ENCODE measurements at regions not wholly inside any gene's neighbourhood (a gene's known extent, or its start where the extent isn't known, plus 50 kb on each side); places are given as distances from the start of the nearest gene placed in this dataset.

- WGBS, 2 experiments (ENCODE audit: extremely low coverage in 2 of 2, insufficient read length in 1 of 2) = 80% methylated on average over 4 of the region's 9 CpGs; no CpG with 5 or more reads in 1 of the 2 experiments
- no peak overlapping the region for H3K27ac ChIP-seq (ENCODE audit: insufficient read depth, low read length)
- H3K79me1 ChIP-seq (ENCODE audit: low read depth in 1 of 2, low read length in 2 of 2) = no peaks in the 10 kb centered on the region
- H2AK9ac ChIP-seq (replicated peaks; ENCODE audit: low read depth, low read length, poor library complexity) = no peak overlapping the region
- no peaks in the 10 kb centered on the region for H3K9me3 ChIP-seq (ENCODE audit: control insufficient read depth, insufficient read depth, low read length)
- H3K9me1 ChIP-seq (ENCODE audit: insufficient read depth, low read length) = no peaks in the 10 kb centered on the region
- no peak overlapping the region for H3K4ac ChIP-seq (ENCODE audit: low read depth, low read length)
- H3K56ac ChIP-seq (ENCODE audit: extremely low read depth, insufficient read depth, low read length) = no peak overlapping the region
- H3K4me2 ChIP-seq (ENCODE audit: low read depth, low read length) = no peak overlapping the region
- H3K14ac ChIP-seq (replicated peaks; ENCODE audit: low read depth, low read length) = no peak overlapping the region
- H3K27me3 ChIP-seq (ENCODE audit: control insufficient read depth, insufficient read depth, low read length) = no peaks in the 10 kb centered on the region
- ChIA-PET CTCF (no interaction called here), POLR2A (ENCODE audit: unreplicated experiment) (no interaction called here)
- no peak overlapping the region for H4K91ac ChIP-seq (ENCODE audit: insufficient read depth, low read depth, low read length)
- no peak for DNase-seq
- dilution Hi-C loops (cut with HindIII; ENCODE audit: low sequenced_read_pairs, unreplicated experiment) (no loop called here), in situ Hi-C loops (cut with MboI; ENCODE audit: low sequenced_read_pairs) (no loop called here), intact Hi-C loops (cut with micrococcal nuclease) (no loop called here)
- H3K36me3 ChIP-seq (ENCODE audit: control insufficient read depth, insufficient read depth, low read length) = no peaks in the 10 kb centered on the region
- no peak overlapping the region for H3K9ac ChIP-seq (ENCODE audit: low read depth, low read length)
- no peak for TF ChIP-seq MAFK (IDR thresholded peaks at IDR 0.05; ENCODE audit: low read depth, low read length)
- TF ChIP-seq CHD1 (IDR thresholded peaks at IDR 0.05; ENCODE audit: low read depth, low read length) = no peak
- no peak for TF ChIP-seq CTCF (conservative IDR thresholded peaks at IDR 0.05; ENCODE audit: low read depth, low read length)
- no peak for TF ChIP-seq USF2 (IDR thresholded peaks at IDR 0.05; ENCODE audit: low read depth, low read length)
- TF ChIP-seq RFX5 (IDR thresholded peaks at IDR 0.05; ENCODE audit: low read depth, low read length) = no peak
- TF ChIP-seq BHLHE40 (IDR thresholded peaks at IDR 0.05; ENCODE audit: low read depth, low read length) = no peak
- TF ChIP-seq FOS (IDR thresholded peaks at IDR 0.05; ENCODE audit: low read depth, low read length) = no peak
- no peak for TF ChIP-seq NFE2L2 (IDR thresholded peaks at IDR 0.05; ENCODE audit: low read depth, low read length)
- TF ChIP-seq MAZ (IDR thresholded peaks at IDR 0.05; ENCODE audit: borderline replicate concordance, low read depth, low read length) = no peak
- no peak for TF ChIP-seq POLR2A (IDR thresholded peaks at IDR 0.05; ENCODE audit: low read depth, low read length)
- TF ChIP-seq RCOR1 (IDR thresholded peaks at IDR 0.05; ENCODE audit: insufficient replicate concordance, low read length) = no peak
- no peak for TF ChIP-seq ELK1 (IDR thresholded peaks at IDR 0.05; ENCODE audit: borderline replicate concordance, low read depth, low read length)
- TF ChIP-seq MXI1 (IDR thresholded peaks at IDR 0.05; ENCODE audit: borderline replicate concordance, low read depth, low read length) = no peak
- TF ChIP-seq CEBPB (IDR thresholded peaks at IDR 0.05; ENCODE audit: low read depth, low read length) = no peak
- no peak for TF ChIP-seq RAD21 (IDR thresholded peaks at IDR 0.05; ENCODE audit: low read length)
- no peak for TF ChIP-seq SMC3 (IDR thresholded peaks at IDR 0.05; ENCODE audit: low read depth, low read length)
- no peak overlapping the region for H2BK15ac ChIP-seq (ENCODE audit: low read depth, low read length)
- no peak overlapping the region for H3K23ac ChIP-seq (ENCODE audit: low read depth, low read length)
- no peak overlapping the region for H4K5ac ChIP-seq (ENCODE audit: low read depth, low read length)
- H4K8ac ChIP-seq (ENCODE audit: low read depth in 2 of 2, low read length in 2 of 2) = no peak overlapping the region
- H2AK5ac ChIP-seq (ENCODE audit: low read depth, low read length) = no peak overlapping the region
- no peak overlapping the region for H2AFZ ChIP-seq (replicated peaks; ENCODE audit: low read length, poor library complexity)
- H3K4me3 ChIP-seq (ENCODE audit: insufficient read depth, low read depth, low read length) = no peak overlapping the region
- no TSS peak for BruUV-seq (replicated peaks)
- H4K20me1 ChIP-seq (ENCODE audit: insufficient read depth, low read length) = no peaks in the 10 kb centered on the region
- H2BK120ac ChIP-seq (ENCODE audit: low read depth, low read length) = no peak overlapping the region
- peaks cover 2% of the 10 kb centered on the region; the same call in 1 of the 2 replicates for H3K4me1 ChIP-seq (ENCODE audit: control insufficient read depth, insufficient read depth, low read length)
- H2BK20ac ChIP-seq (ENCODE audit: low read depth, low read length) = no peak overlapping the region
- ATAC-seq (ENCODE audit: low read depth) = no peak
- no peak overlapping the region for H2BK5ac ChIP-seq (ENCODE audit: low read depth, low read length, poor library complexity, severe bottlenecking)
- no peak overlapping the region for H3K18ac ChIP-seq (ENCODE audit: low read depth, low read length)
Observed at GRCh38 chr4:151489462-151490203, 80.7 kb downstream of the FHIP1A start.

Data from IMR-90 (cell line).